GM12864 (cell line): ENCODE measurements at regions not wholly inside any gene's neighbourhood (a gene's known extent, or its start where the extent isn't known, plus 50 kb on each side); places are given as distances from the start of the nearest gene placed in this dataset.

Source experiments
- DNase-seq: peaks from one replicate; pipeline ENCODE4 v3.0.0-alpha.2; 2011; ENCODE audit warnings: low read depth
- H3K4me3 ChIP-seq: 2 replicates; pipeline ENCODE4 v1.5.1; 2011; ENCODE audit warnings: mild to moderate bottlenecking, low read depth, low read length, control low read depth
- CTCF ChIP-seq: IDR thresholded peaks from 2 replicates; pipeline ENCODE4 v1.5.1; 2011; ENCODE audit warnings: low read depth, mild to moderate bottlenecking, moderate library complexity, low read length, control low read depth, inconsistent platforms; ENCODE audit errors: missing control alignments

- TF ChIP-seq CTCF, result no peak
- no peak overlapping the region for H3K4me3 ChIP-seq
- DNase-seq, result no peak
These were observed 156.0 kb downstream of the KATNAL1 start for GRCh38 chr13:30151388-30151787.

- no peak overlapping the region for H3K4me3 ChIP-seq
- TF ChIP-seq CTCF, result no peak
- no peak for DNase-seq
These were observed 158.1 kb downstream of the KATNAL1 start for GRCh38 chr13:30149248-30149647.

GRCh38 chr13:30148786-30149185, 158.6 kb downstream of the KATNAL1 start:
- no peak for TF ChIP-seq CTCF
- no peak for DNase-seq
- H3K4me3 ChIP-seq, result no peak overlapping the region

- DNase-seq, result no peak
- no peak overlapping the region for H3K4me3 ChIP-seq
- no peak for TF ChIP-seq CTCF
These were observed 159.1 kb downstream of the KATNAL1 start for GRCh38 chr13:30148171-30148754.

- no peak for TF ChIP-seq CTCF
- no peak overlapping the region for H3K4me3 ChIP-seq
- DNase-seq, result no peak
These were observed 159.9 kb downstream of the KATNAL1 start for GRCh38 chr13:30147421-30147820.

GRCh38 chr13:30147015-30147414, 160.3 kb downstream of the KATNAL1 start:
- no peak overlapping the region for H3K4me3 ChIP-seq
- DNase-seq, result no peak
- TF ChIP-seq CTCF, result no peak

- peak; percentile 72 for DNase-seq
- no peak overlapping the region for H3K4me3 ChIP-seq
- TF ChIP-seq CTCF, result no peak
These were observed 161.5 kb downstream of the KATNAL1 start for GRCh38 chr13:30145709-30146367.
